ENCODE measurements at regions not wholly inside any gene's neighbourhood (a gene's known extent, or its start where the extent isn't known, plus 50 kb on each side); places are given as distances from the start of the nearest gene placed in this dataset.

- no peak for TF ChIP-seq CTCF (IDR thresholded peaks at IDR 0.05; ENCODE audit: extremely low read depth, low read depth, low read length)
- DNase-seq (ENCODE audit: insufficient read length, low spot score, missing footprints) = no peak
- Histone ChIP-seq H3K4me2 (ENCODE audit: insufficient read depth, low read length) (no peak overlapping the region), H3K27ac (ENCODE audit: low read depth, low read length) (no peak overlapping the region), H3K79me2 (ENCODE audit: insufficient read depth, low read length) (no peaks in the 10 kb centered on the region), H3K36me3 (ENCODE audit: insufficient read depth, low read length) (no peaks in the 10 kb centered on the region), H3K4me1 (ENCODE audit: insufficient read depth, low read length) (no peaks in the 10 kb centered on the region), H3K9me3 (ENCODE audit: low read depth, low read length) (no peaks in the 10 kb centered on the region), H2AFZ (ENCODE audit: low read length) (no peak overlapping the region), H4K20me1 (ENCODE audit: insufficient read depth, low read length) (no peaks in the 10 kb centered on the region), H3K27me3 (ENCODE audit: insufficient read depth, low read length) (no peaks in the 10 kb centered on the region), H3K4me3 (ENCODE audit: insufficient read depth, low read length) (no peak overlapping the region)
Measured at GRCh38 chr3:28099296-28099695, 142.1 kb upstream of the CMC1 start.

GRCh38 chr3:28101705-28102104, 139.7 kb upstream of the CMC1 start:
- TF ChIP-seq CTCF (IDR thresholded peaks at IDR 0.05; ENCODE audit: extremely low read depth, low read depth, low read length) = no peak
- no peaks in the 10 kb centered on the region for H4K20me1 ChIP-seq (ENCODE audit: insufficient read depth, low read length)
- H2AFZ ChIP-seq (ENCODE audit: low read length) = no peak overlapping the region
- no peak overlapping the region for H3K4me3 ChIP-seq (ENCODE audit: insufficient read depth, low read length)
- no peaks in the 10 kb centered on the region for H3K4me1 ChIP-seq (ENCODE audit: insufficient read depth, low read length)
- no peaks in the 10 kb centered on the region for H3K79me2 ChIP-seq (ENCODE audit: insufficient read depth, low read length)
- no peaks in the 10 kb centered on the region for H3K36me3 ChIP-seq (ENCODE audit: insufficient read depth, low read length)
- H3K27ac ChIP-seq (ENCODE audit: low read depth, low read length) = no peak overlapping the region
- H3K4me2 ChIP-seq (ENCODE audit: insufficient read depth, low read length) = no peak overlapping the region
- DNase-seq (ENCODE audit: insufficient read length, low spot score, missing footprints) = no peak
- no peaks in the 10 kb centered on the region for H3K27me3 ChIP-seq (ENCODE audit: insufficient read depth, low read length)
- H3K9me3 ChIP-seq (ENCODE audit: low read depth, low read length) = no peaks in the 10 kb centered on the region

- no peak for TF ChIP-seq CTCF (IDR thresholded peaks at IDR 0.05; ENCODE audit: extremely low read depth, low read depth, low read length)
- Histone ChIP-seq H3K27ac (ENCODE audit: low read depth, low read length) (no peak overlapping the region), H3K4me2 (ENCODE audit: insufficient read depth, low read length) (no peak overlapping the region)
Measured at GRCh38 chr3:28103861-28104260, 137.6 kb upstream of the CMC1 start.

DNA sequence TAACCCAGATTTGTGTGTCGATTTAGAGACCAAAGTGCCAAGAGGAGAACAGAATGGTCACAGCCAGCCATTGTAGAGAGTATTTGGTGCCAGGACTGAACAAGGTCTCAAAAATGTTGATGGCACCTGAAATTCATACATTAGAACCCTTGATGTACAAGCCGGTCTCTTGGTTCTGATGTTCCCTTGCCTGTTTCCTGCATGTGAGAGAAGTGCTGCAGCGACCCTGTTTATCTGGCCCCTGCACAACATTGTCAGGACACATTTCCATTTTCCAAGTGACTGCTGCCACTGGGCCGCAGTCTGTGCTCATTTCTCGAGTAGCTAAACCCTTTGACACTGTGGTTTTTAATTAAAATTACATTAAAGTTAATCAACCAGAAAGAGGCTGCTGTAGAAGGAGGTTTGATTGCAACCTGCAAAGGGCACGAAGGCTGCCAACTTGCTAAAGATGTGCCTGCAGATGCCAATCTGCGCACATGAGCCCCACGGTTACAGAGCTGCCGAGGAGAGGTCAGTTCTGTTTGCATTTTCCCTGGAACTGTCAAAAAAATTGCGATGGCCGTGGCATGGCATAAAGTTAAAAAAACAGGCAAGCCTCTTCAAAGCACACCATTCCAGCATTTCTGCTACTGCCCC, 136.4 kb upstream of the CMC1 start:
- Histone ChIP-seq H3K27ac (ENCODE audit: low read depth, low read length) (no peak overlapping the region), H3K4me3 (ENCODE audit: insufficient read depth, low read length) (no peak overlapping the region), H2AFZ (ENCODE audit: low read length) (no peak overlapping the region), H3K9me3 (ENCODE audit: low read depth, low read length) (no peaks in the 10 kb centered on the region), H3K79me2 (ENCODE audit: insufficient read depth, low read length) (no peaks in the 10 kb centered on the region), H4K20me1 (ENCODE audit: insufficient read depth, low read length) (no peaks in the 10 kb centered on the region), H3K4me1 (ENCODE audit: insufficient read depth, low read length) (no peaks in the 10 kb centered on the region), H3K36me3 (ENCODE audit: insufficient read depth, low read length) (no peaks in the 10 kb centered on the region), H3K27me3 (ENCODE audit: insufficient read depth, low read length) (no peaks in the 10 kb centered on the region), H3K4me2 (ENCODE audit: insufficient read depth, low read length) (no peak overlapping the region)
- no peak for DNase-seq (ENCODE audit: insufficient read length, low spot score, missing footprints)
- TF ChIP-seq CTCF (IDR thresholded peaks at IDR 0.05; ENCODE audit: extremely low read depth, low read depth, low read length) = no peak

More at GRCh38 chr3:28103861-28104260, 137.6 kb upstream of the CMC1 start:
- no peak for DNase-seq (ENCODE audit: insufficient read length, low spot score, missing footprints)
- H3K4me1 ChIP-seq (ENCODE audit: insufficient read depth, low read length) = no peaks in the 10 kb centered on the region
- H3K79me2 ChIP-seq (ENCODE audit: insufficient read depth, low read length) = no peaks in the 10 kb centered on the region
- H2AFZ ChIP-seq (ENCODE audit: low read length) = no peak overlapping the region
- H3K27me3 ChIP-seq (ENCODE audit: insufficient read depth, low read length) = no peaks in the 10 kb centered on the region
- H3K36me3 ChIP-seq (ENCODE audit: insufficient read depth, low read length) = no peaks in the 10 kb centered on the region
- H3K9me3 ChIP-seq (ENCODE audit: low read depth, low read length) = no peaks in the 10 kb centered on the region
- no peaks in the 10 kb centered on the region for H4K20me1 ChIP-seq (ENCODE audit: insufficient read depth, low read length)
- no peak overlapping the region for H3K4me3 ChIP-seq (ENCODE audit: insufficient read depth, low read length)
